Left colon (tissue), 2 donors: ENCODE measurements at regions not wholly inside any gene's neighbourhood (a gene's known extent, or its start where the extent isn't known, plus 50 kb on each side); places are given as distances from the start of the nearest gene placed in this dataset.

ENCODE experiments used
- ATAC-seq: fragments of 200-7000 bp; cut with Tn5 transposase; one replicate; pipeline ENCODE4 v1.9.1; 2020; ENCODE audit warnings: mild to moderate bottlenecking, moderate library complexity
- DNase-seq, 2 donors: peaks; one replicate each; pipeline ENCODE4 v3.0.0-alpha.2; 2020
- intact Hi-C, 2 donors: fragments of 100-400 bp; cut with DNase I in 1 of 2; cut with micrococcal nuclease in 1 of 2; formaldehyde crosslinking; loops; one replicate each; pipeline versions ENCODE4 v1.11.2 to v1.14.0; 2022; cut with DNase I, micrococcal nuclease
- donor health status: DM: no; HTN: no; CAD: no.
- donor health status: DM: yes; HTN: yes; CAD: no.

DNA sequence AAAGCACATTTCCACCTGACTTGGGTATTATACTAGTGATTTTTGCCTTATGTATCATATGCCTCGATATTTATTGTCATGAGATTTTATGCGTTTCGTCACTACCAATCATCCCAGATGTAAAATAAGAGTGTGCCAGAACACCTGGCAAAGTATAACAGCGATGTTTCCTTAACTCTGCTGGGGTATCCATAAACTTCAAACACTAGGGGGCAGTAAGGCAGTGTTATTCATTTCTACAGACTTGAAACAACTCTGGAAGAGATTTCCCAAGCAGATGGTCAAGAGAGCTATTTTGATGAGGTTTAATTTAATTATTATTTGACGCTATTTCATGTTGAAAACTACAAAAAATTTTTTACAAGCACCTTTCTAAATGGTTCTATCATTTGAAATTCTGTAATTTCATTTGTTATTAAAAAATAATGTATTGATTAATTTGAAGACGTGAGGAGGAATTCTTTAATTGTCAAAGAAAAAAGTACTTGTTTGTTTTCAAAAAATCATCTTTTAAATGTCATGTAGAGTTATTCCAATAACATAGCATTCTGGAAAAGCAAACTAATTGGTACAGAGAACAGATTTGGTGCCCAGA lies 388.5 kb upstream of the CTNND2 start:
- no peak for DNase-seq
- intact Hi-C loops = no loop called here
- no peak for ATAC-seq

DNA sequence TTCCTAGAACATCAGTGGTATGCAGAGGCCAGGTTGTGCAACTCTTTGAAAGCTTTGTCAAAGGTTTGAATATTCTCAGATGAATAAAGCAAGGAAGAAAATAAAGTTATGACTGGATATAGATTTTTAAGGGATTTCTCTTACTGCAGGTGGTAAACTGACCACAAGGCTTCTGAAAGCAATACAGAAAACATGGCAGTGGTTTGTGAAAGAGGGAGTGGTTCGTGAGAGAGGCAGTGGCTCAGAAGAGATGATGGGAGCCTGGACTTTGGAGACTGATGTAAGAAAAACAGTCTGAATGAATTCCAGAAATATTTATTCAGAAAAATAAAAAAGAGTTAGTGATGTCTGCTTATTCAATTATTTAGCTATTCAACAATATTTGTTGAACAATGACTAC lies 380.4 kb upstream of the CTNND2 start:
- ATAC-seq (no peak), DNase-seq (no peak)
- intact Hi-C loops = no loop called here

DNA sequence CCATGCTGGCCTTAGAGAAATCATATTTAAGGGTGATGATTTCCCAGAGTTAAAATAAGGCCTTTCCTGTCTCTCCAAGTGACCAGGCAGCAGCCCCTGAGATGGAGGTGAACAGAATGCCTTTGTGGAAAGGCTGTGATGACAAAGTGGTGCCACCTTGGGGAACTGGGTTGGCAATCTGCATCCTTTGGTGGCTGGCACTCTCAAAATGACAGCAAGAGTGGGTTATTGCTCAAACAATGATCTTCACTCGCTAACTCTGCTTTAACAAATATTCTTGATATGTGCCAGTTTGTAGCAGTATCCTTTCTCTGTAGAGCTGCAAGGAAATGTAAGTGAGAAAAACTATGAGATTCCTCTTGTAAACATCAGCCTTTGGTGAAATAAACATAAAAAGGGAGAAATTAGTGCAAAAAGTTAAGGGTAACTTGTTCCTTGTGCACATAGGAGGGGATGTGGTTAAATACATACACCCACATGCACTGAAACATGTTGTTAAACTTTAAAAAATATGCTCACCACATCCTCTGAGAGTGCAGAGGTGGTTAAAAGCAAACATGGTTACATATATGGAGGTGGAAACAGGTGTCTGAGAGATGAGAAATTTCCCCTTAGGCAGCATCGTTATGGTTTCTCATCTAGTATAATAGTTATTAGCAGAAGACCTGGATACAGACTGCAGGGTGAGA lies 373.4 kb upstream of the CTNND2 start:
- ATAC-seq (no peak), DNase-seq (no peak)
- intact Hi-C loops = no loop called here

DNA sequence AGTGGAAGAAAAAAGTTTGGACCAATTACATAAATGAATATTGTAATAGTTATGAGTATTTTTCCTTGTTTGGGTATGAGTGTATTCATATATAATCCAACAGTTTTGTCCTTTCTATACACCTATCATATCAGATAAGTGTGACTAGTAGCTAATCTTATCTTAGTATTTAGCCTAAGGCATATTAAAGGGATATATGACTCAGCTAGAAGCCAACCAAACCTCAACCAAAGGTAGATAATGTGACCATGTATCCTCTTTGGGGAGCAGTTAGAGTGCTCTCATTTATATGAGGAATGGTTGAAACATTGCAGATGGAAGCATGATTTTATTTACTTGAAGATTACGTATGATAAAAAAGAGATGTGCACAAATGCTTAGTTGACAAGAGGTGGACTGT lies 370.0 kb upstream of the CTNND2 start:
- no peak for DNase-seq
- ATAC-seq = no peak
- intact Hi-C loops = no loop called here

DNA sequence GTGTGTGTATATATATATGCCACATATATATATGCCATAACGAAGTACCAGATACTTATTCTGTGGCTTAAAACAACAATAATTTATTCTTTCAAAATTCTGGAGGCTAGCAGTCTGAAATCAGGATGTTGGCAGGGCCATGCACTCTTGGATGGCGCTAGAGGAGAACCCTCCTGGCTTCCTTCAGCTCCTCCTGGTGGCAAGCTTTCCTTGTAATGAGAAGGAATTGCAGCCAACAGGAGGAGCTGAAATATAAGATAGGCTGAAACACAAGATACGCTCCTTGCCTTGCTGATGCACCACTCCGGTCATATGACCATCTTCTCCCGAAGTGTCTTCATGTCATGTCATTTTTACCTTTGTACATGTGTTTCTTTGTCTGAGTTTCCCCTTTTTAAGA lies 368.1 kb upstream of the CTNND2 start:
- intact Hi-C loops = no loop called here
- ATAC-seq (no peak), DNase-seq (no peak)

DNA sequence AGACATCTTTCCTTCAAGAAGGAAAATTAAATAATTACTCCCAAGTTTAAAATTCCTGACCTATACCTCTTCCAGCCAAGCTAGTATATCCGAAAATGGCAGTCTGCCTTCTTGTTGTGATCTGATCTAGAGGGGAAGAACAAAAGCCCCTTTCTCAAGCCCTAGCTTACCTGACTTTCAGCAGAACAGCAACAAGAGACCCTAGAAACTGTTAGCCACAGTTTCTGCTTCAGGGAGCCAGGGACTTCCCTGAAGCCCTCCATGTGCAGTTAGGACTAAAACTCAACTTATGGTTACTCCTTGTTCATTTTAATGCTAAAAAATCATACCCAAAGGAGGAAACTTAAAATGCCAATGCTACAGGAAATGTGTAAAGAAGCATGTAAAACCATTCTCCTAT lies 366.7 kb upstream of the CTNND2 start:
- ATAC-seq (no peak), DNase-seq (no peak)
- intact Hi-C loops = no loop called here

DNA sequence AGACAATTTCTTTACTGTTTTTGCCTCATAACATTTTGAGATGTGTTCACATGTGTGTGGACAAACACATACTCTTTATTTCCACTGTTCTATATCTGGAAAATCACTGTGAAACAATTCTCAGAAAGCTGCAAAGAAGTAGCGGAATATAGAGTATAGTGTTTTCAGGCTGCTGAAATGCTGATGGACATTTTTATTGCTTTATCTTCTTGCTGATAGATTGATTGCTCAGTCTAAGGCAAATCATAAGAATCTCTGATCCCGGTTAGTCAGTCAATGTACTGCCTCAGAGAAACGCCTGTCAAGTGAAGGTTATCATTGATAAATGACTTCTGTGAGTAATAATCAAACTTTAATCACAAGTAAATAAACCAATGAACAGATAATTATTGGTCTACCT lies 364.9 kb upstream of the CTNND2 start:
- DNase-seq (no peak), ATAC-seq (no peak)
- intact Hi-C loops = no loop called here

DNA sequence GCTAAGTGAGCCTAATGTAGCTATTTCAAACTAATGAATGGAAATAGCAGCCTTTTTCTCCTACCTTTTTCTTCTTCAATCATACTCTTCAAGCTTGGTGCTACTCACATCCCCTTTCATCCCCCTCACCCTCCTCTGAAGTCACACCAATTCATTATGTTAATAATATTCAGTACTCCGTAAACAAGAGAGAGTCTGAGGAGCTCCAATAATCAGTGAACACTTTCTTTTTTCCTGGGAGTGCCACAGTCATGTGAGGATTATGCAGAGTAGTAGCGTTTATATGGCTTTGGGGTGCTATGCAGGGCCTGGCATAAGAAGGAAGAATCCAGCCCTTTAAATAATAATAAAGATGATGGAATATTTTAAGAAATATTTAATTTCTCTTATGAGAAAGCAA lies 354.3 kb upstream of the CTNND2 start:
- ATAC-seq (no peak), DNase-seq (no peak)
- intact Hi-C loops = no loop called here

DNA sequence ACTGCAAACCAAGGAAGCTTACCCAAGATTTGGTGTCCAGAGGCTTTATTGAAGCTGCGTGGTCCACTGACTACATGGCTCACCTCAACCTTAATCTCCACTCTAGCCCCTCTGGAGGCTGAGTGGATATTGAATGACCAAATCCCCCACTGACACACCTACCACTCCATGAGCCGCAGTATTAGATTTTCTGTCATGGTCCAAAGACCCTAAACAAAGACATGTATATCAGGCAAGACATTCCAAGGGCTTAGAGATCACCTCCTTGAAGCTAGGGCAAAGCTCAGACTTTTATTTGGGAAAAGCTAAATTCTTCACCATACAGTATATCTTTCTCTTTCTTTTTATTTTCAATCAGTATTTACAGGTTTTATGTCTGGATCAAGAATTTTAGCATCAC lies 346.2 kb upstream of the CTNND2 start:
- intact Hi-C loops = no loop called here

DNA sequence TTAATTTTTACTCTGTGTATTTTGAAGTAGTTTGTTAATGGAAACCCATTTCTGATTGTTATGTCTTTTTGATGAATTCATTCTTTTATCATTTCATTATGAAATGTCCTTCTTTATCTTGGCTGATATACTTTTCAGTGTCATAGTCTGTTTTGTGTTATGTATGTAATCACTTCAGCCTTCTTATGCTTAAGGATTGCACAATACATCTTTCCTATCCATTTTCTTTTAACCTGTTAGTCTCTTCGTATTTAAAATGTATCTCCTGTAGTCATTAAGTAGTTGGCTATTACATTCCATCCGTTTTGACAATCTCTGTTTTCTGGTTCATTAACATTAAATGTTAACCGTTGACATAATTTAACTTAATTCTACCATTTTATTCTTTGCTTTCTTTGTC lies 344.6 kb upstream of the CTNND2 start:
- no peak for ATAC-seq
- intact Hi-C loops = no loop called here
- DNase-seq = no peak

More for the DNA sequence above, 346.2 kb upstream of the CTNND2 start:
- ATAC-seq (no peak), DNase-seq (no peak)

DNA sequence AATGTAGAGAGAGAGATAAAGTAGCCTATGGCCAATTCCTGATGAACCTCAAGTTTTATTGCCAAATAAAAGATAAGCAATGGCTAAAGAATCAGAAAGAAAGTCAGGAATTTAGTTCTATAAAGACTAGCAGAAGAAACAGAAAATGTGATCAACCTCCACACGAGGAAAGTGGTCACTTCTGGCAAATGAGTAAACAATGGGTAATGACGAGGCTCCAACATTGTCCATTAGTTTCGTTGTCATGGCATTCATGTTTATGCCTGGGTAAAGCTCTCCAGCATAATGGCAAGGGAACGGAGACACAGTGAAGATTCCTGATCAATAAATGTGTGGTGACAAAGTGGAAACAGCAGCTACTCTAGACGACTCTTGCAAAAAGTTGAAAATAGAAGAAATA lies 341.8 kb upstream of the CTNND2 start:
- intact Hi-C loops = no loop called here
- DNase-seq (no peak), ATAC-seq (no peak)

DNA sequence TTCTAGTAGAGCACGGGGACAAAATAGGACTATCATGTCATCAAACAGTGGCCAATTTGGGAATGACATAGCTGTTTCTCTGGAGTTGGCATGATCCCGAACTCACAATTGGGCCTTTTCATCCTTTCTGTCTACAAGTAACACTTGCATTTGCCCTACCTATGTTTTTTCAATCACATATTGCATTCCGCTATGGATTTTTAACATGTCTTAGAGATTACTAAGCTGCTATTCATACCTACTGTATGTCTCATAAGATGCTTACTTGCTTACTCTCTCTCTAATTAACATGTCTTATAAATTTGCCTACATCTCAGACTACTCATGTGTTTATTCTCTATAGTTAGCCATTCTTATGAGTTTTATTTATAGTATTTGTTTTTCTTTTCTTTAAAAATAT lies 341.2 kb upstream of the CTNND2 start:
- DNase-seq (no peak), ATAC-seq (no peak)
- intact Hi-C loops = no loop called here

DNA sequence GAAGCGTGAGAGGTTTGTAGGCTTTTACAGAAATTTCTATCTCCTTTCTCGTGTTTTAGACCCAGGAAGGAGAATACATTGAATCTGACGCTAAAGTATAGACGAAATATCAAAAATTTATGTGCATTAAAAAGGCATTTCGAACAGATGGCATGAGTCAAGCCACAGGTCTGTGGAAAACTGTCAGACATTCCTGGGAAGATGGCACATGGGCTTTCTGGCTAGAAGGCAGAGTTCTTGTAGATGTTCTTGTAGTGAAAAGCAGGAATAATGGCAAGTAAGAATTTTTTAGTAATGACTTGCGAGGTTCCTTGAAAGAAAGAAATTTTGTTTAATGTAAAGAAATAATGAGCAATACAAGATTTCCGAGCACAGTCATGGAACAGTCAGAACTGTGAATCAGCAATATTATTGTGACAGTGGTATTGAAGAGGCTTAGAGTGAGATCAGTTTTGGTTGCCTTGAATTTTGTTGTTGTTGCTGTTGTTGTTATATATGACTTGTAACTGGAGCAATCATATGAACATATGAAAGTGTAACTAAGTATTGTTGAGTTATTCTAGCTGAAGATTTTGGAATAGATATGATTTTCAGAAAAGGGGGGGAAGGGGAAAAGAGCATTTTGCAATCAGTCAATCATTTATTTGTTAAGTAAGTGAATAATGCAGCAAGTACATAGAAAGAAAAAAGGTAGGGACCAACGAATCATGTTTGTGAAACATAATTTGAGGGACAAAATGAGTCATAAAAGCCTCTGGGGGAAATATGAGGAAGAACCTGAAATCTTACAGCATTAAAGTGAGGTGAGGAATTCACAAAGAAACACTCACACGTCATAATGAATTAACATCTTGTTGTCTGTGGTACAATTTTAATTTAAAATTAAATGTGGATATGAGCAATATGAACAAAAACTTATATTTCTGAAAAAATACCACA lies 339.0 kb upstream of the CTNND2 start:
- no peak for ATAC-seq
- intact Hi-C loops = no loop called here
- DNase-seq = no peak

DNA sequence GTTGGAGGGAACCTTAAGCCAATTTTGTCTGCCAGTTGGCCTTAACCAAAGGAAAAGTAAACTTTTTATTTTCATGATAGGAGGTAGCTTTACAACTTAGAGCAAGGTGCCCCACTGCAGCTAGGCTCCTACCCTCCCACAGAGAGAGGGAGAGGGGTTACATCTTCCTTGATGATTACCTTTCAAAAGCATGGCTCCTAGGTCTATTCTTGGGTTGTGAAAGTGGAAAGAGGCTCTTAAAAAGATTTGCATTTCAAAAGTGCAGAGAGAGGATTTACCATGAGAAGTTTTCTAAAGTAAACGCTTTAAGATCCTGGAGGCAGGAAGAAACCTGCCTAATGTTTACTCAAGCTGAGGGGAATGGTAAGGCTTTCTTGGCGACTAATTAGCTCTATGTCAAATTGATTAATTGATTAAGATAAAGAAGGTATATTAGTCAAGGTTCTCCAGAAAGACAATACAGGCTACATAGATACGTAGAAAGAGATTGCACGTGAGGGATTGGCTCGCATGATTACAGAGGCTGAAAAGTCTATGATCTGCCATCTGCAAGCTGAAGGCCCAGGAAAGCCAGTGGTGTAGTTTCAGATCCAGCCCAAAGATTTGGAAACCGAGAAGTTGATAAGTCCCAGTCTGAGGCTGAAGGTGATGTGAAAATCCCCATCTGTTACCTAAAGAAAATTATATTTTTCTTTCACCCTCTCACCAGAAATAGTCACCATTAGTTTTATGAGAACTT lies 333.8 kb upstream of the CTNND2 start:
- DNase-seq = no peak
- intact Hi-C loops = no loop called here
- no peak for ATAC-seq

DNA sequence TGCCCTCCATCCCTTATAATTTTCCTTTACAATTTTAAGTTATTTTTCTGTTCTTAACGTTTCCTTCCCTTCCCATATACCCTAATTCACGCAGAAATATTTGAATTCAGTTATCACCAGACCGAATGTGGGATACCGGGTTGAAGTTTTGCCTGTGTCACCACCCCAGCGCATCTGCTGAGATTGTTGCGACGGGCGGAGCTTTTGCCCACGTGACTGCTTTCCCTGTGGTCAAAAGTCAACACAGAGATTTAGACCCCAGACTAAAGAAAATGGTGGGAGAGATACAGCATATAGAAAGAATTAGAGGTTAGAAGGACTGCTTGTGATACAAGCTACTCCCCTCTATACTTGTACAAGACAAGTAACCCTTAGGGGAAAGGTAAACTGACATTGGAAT lies 326.4 kb upstream of the CTNND2 start:
- no peak for ATAC-seq
- intact Hi-C loops = no loop called here
- DNase-seq = no peak

DNA sequence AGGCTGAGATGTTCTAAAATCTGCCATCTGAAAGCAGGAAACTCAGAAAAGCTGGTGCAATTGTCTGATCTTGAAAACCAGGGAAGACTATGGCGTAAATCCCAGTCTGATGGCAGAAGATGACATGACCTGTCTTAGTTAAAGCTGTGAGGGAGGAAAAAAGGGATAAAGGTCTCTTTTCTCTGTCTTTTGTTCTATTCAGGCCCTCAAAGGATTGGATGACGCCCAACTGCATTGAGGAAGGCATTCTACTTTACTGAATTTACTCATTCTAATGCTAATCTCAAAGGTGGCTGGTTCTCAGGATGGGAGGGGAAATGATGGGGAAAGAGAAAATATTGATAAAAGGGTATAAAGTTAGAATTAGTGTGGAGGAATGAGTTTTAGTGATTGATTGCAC lies 312.8 kb upstream of the CTNND2 start:
- ATAC-seq (no peak), DNase-seq (no peak)
- intact Hi-C loops = no loop called here

DNA sequence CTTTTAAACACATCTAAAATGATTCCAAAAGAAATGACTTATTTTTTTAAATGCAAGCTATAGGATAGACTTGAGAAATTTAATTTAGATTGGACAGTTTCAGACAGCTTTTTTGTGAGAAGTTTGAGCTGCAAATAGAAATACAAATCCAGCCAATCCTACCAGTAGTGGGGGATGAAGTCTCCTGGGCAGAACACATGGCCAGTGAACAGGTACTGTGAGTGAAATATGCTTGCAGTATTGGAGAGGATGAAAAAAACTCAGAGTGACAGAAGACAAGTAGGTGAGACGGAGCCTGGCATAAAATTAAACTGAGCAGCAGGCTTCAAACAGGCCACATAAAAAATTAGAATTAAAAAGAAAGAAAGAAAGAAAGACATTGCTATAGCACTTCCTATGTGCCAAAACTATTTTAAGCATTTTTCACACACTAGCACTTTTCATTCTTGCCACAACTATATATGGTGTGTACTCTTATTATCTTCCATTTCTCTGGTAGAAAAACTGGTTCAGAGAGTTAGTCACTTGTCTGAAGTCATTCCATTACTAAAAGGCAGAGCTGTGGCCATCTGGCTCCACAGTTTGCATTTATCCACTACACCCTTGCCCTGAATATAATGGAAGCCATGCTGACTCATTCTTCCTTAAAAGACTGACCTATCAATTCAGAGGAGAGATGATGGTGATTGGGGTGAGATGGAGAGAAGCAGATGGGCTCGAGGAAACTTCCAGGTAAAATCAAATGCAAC lies 310.2 kb upstream of the CTNND2 start:
- intact Hi-C loops = no loop called here
- ATAC-seq = no peak
- no peak for DNase-seq

DNA sequence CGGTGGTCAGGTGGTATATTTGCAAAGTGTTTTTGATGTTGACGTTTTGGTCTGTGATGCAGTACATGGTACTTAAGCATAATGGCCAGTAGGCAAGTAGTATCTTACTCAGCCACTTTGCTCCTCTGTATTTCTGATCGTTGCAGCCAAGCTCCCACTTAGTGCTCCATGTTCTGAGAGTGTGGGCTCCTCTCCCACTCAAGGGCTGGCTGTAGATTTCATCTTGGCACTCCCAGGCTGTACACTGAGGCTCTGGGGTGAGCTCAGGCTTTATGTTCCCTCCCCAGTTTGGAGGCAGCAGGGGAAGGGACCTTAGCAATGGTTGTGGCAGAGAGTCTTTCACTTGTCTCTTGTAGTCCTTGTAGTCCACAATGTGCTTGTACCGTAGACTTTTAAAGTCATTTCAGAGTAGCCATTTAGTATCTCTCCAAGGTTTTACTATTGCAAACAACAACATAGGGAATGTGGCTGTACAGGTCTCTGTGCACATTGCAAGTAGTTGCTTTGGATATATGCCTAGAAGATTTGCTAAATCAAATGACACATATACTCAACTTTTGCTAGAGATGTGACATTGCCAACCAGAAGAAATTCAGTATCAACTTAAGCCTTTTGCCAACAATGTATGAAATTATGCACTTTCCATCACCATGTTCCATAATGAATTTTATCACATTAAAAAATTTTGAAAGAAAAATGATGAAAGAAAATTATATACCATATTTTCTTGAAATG lies 304.3 kb upstream of the CTNND2 start:
- intact Hi-C loops = no loop called here
- ATAC-seq = no peak
- DNase-seq = no peak
